Neutrophil (primary cell): ENCODE measurements at regions not wholly inside any gene's neighbourhood (a gene's known extent, or its start where the extent isn't known, plus 50 kb on each side); places are given as distances from the start of the nearest gene placed in this dataset.

Experiments
- H3K27ac ChIP-seq: fragments of 200-600 bp; sonication (generic); 2 replicates; pipeline ENCODE4 v1.5.1; 2016; ENCODE audit warnings: mild to moderate bottlenecking, moderate library complexity
- H3K27me3 ChIP-seq: fragments of 200-600 bp; sonication (generic); 2 replicates; pipeline ENCODE4 v1.6.0; 2016; ENCODE audit warnings: mild to moderate bottlenecking
- H3K36me3 ChIP-seq: fragments of 200-600 bp; sonication (generic); 2 replicates; pipeline ENCODE4 v1.5.1; 2017
- H3K4me1 ChIP-seq, 2 experiments: fragments of 200-600 bp in 1 of 2; sonication (generic) in 1 of 2; 1 replicate in 1 of 2; 2 replicates in 1 of 2; pipeline versions ENCODE4 v1.5.1 to v1.6.1; 2013 to 2016; ENCODE audit warnings: low read depth in 1 of 2, low read length in 1 of 2, mild to moderate bottlenecking in 1 of 2, moderate library complexity in 1 of 2; ENCODE audit not compliant: control insufficient read depth in 1 of 2, insufficient read depth in 1 of 2
- H3K4me3 ChIP-seq, 2 experiments: fragments of 200-600 bp in 1 of 2; sonication (generic) in 1 of 2; 1 replicate in 1 of 2; 2 replicates in 1 of 2; pipeline ENCODE4 v1.5.1; 2013 to 2016; ENCODE audit warnings: low read depth in 1 of 2, low read length in 1 of 2, mild to moderate bottlenecking in 1 of 2, moderate library complexity in 1 of 2
- H3K9me3 ChIP-seq: fragments of 200-600 bp; sonication (generic); 2 replicates; pipeline ENCODE4 v1.5.1; 2016
- TF ChIP-seq, protein P1 (sequence below): fragments of 200-600 bp; sonication (generic); IDR thresholded peaks from 2 replicates; pipeline ENCODE4 v1.5.1; 2016; ENCODE audit warnings: antibody characterized with exemption

DNA sequence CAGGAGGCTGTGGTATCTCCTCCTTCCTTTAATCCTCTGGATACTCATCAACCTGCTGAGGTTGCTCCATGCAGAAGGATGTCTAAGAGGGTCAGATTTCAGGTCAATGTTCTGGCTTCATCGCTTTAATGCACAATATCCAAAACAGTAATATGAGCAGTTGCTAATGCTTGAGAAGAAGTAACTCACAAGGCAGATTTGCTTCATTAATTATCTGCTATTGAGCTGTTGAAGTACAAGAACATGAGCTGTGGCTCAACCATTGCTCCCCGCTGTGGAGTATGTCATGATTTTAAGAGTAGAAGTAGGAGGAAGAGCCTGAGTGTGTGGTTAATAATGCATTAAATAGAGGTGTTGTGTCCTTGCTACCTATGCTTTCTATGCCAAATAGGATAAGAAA lies 1412.9 kb upstream of the ALCAM start:
- TF ChIP-seq, protein P1, sequence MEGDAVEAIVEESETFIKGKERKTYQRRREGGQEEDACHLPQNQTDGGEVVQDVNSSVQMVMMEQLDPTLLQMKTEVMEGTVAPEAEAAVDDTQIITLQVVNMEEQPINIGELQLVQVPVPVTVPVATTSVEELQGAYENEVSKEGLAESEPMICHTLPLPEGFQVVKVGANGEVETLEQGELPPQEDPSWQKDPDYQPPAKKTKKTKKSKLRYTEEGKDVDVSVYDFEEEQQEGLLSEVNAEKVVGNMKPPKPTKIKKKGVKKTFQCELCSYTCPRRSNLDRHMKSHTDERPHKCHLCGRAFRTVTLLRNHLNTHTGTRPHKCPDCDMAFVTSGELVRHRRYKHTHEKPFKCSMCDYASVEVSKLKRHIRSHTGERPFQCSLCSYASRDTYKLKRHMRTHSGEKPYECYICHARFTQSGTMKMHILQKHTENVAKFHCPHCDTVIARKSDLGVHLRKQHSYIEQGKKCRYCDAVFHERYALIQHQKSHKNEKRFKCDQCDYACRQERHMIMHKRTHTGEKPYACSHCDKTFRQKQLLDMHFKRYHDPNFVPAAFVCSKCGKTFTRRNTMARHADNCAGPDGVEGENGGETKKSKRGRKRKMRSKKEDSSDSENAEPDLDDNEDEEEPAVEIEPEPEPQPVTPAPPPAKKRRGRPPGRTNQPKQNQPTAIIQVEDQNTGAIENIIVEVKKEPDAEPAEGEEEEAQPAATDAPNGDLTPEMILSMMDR = no peak
- no peak overlapping the region for H3K27ac ChIP-seq
- no peaks in the 10 kb centered on the region for H3K36me3 ChIP-seq
- no peaks in the 10 kb centered on the region for H3K4me1 ChIP-seq
- H3K4me3 ChIP-seq = no peak overlapping the region
- no peaks in the 10 kb centered on the region for H3K9me3 ChIP-seq
- H3K27me3 ChIP-seq = no peaks in the 10 kb centered on the region

DNA sequence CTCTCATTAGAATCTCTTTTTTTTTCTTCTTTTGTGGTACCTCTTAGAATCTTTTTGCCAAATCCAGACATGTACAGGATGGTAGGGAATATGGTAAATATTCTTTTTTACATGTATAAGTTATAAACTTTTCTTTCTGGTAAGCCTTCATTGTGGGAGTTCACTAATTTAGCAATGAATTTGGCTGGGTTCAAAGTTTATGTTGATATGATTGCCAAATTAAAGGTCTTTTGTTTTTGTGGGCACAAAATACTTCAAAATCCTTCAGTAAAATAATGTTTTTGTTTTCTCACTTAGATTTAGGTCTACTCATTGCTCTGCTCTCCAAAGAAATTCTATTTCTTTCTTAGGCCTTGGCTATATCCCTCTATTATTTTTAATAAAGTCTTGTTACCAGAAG lies 1405.9 kb upstream of the ALCAM start:
- Histone ChIP-seq H3K4me1 (no peaks in the 10 kb centered on the region), H3K27ac (no peak overlapping the region), H3K27me3 (no peaks in the 10 kb centered on the region), H3K4me3 (no peak overlapping the region), H3K36me3 (no peaks in the 10 kb centered on the region), H3K9me3 (no peaks in the 10 kb centered on the region)
- TF ChIP-seq, protein P1 = no peak

DNA sequence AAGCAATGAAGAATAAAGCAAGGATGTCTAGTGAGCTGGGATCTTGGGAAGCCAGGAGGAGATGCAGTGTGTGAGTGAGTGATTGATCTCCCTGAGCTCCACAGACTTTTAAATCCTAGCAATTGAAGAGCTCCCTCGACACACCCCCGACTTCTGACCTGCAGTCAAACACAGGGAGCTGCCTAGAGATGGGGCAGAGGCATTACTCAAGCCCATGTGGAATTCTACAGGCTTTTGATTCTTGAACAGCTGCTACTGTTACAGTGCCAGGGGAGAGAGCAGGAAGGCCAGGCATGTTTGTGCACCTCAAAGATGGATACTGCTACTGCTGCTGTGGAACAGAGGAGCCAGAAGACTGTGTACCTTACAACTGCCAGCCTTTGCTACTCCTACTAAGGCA lies 1403.1 kb upstream of the ALCAM start:
- Histone ChIP-seq H3K4me3 (no peak overlapping the region), H3K27ac (no peak overlapping the region), H3K36me3 (no peaks in the 10 kb centered on the region), H3K4me1 (no peaks in the 10 kb centered on the region), H3K9me3 (no peaks in the 10 kb centered on the region), H3K27me3 (no peaks in the 10 kb centered on the region)
- TF ChIP-seq, protein P1 = no peak

DNA sequence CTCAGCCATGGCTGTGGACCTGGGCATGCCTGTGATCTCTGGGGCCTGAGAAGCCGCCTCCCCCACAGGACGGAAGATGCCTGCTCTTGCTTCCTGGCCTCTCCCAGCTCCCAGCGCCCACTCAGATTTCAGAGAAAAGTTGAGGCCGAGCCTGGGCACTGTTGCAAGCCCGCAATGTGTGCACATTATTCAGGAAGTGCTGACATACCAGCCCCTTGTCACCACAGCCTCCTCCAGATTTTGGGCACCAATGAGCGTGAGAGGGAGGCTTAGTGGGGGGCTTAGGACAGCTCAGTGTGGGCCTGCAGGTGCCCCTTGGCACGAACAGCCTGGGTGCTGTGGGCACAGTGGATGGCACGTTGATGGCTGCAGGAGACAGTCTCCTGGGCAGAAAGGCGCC lies 1400.9 kb upstream of the ALCAM start:
- Histone ChIP-seq H3K36me3 (no peaks in the 10 kb centered on the region), H3K4me1 (no peaks in the 10 kb centered on the region), H3K9me3 (no peaks in the 10 kb centered on the region), H3K27me3 (no peaks in the 10 kb centered on the region), H3K4me3 (no peak overlapping the region), H3K27ac (no peak overlapping the region)
- TF ChIP-seq, protein P1 = no peak

DNA sequence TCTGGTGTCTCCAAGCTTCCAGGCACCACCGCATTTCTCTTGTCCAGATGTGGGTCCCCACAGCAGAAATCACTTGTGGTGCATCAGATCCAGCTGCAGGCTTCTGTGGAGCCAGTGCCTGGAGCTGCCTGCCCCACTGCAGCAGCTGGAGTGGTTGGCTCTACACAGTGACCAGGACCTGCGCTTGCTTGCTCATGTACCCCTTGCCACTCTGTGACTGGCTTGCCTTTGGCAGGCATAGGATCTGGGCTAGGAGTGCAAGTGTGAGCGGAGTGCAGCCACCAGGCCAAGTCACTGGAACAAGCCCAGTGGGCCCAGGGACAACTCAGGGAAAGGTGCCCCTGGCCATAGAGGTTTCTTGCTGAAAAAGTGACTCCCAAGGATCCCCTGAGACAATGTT lies 1400.0 kb upstream of the ALCAM start:
- H3K27ac ChIP-seq = no peak overlapping the region
- no peaks in the 10 kb centered on the region for H3K4me1 ChIP-seq
- no peaks in the 10 kb centered on the region for H3K36me3 ChIP-seq
- TF ChIP-seq, protein P1 = no peak
- no peaks in the 10 kb centered on the region for H3K27me3 ChIP-seq
- no peaks in the 10 kb centered on the region for H3K9me3 ChIP-seq
- H3K4me3 ChIP-seq = no peak overlapping the region

DNA sequence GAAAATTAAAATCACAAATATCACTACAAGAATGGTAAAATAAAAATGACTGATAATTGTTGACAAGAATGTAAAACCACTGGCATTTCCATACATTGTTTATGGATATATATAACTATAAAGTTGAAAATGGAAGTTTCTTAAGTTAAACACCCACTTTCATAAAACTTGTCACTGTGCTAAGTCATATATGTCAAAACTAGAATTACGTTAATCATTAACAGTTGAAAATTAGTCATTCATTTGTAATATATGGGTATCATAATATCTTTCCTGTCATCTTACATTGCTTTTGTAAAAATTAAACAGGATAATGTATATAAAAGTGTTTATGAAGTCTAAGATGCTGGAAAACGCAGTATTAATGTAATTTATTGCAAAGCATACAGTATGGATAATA lies 1398.6 kb upstream of the ALCAM start:
- H3K4me1 ChIP-seq = no peaks in the 10 kb centered on the region
- no peaks in the 10 kb centered on the region for H3K36me3 ChIP-seq
- no peaks in the 10 kb centered on the region for H3K9me3 ChIP-seq
- no peak overlapping the region for H3K4me3 ChIP-seq
- H3K27me3 ChIP-seq = no peaks in the 10 kb centered on the region
- H3K27ac ChIP-seq = no peak overlapping the region
- TF ChIP-seq, protein P1 = no peak
